GM12873 (cell line): ENCODE measurements at regions not wholly inside any gene's neighbourhood (a gene's known extent, or its start where the extent isn't known, plus 50 kb on each side); places are given as distances from the start of the nearest gene placed in this dataset.

Experiments used
- TF ChIP-seq, protein P1 (sequence below): IDR thresholded peaks from 2 replicates; pipeline ENCODE4 v1.5.1; 2012; ENCODE audit warnings: low read depth, mild to moderate bottlenecking, moderate library complexity, low read length, control low read depth; ENCODE audit not compliant: insufficient read depth; ENCODE audit errors: missing control alignments

DNA sequence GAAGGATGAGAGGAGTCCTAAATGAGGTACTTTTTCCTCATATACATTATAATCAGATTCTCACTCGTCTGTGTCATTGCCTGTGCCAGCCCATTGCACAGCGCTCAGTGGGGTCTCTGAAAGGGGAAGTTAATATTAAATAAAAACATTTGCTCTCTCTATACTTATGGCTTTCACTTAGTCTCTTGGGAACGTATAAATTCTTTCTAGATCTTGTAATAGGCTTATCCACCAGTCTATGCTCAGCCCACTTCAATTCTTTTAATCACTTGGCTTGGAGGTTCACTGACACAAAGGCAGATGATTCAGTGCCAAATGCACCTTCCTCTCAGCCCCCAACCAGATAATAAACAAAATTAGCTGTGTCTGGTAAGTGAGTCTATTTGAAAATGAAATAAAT lies 164.3 kb upstream of the OGFRL1 start:
- TF ChIP-seq, protein P1, sequence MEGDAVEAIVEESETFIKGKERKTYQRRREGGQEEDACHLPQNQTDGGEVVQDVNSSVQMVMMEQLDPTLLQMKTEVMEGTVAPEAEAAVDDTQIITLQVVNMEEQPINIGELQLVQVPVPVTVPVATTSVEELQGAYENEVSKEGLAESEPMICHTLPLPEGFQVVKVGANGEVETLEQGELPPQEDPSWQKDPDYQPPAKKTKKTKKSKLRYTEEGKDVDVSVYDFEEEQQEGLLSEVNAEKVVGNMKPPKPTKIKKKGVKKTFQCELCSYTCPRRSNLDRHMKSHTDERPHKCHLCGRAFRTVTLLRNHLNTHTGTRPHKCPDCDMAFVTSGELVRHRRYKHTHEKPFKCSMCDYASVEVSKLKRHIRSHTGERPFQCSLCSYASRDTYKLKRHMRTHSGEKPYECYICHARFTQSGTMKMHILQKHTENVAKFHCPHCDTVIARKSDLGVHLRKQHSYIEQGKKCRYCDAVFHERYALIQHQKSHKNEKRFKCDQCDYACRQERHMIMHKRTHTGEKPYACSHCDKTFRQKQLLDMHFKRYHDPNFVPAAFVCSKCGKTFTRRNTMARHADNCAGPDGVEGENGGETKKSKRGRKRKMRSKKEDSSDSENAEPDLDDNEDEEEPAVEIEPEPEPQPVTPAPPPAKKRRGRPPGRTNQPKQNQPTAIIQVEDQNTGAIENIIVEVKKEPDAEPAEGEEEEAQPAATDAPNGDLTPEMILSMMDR, result no peak

DNA sequence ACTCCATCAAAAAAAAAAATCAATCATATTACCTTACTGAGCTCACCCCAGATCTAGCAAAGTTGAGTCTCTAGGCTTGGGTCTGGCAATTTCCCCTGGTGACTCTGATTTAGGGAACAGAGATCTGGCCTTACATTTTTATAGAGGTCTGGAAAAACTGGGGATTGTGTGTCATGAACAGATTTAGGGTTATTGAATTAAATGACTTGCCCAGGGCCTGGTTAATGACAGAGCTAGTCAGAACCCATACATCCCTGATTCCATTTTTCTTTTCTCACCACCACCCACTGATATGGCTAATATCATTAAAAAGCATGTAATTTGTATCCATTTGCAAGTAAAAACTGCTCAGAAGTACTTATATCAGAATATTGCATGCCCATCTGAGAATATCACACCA lies 163.4 kb upstream of the OGFRL1 start:
- TF ChIP-seq, protein P1, result no peak

DNA sequence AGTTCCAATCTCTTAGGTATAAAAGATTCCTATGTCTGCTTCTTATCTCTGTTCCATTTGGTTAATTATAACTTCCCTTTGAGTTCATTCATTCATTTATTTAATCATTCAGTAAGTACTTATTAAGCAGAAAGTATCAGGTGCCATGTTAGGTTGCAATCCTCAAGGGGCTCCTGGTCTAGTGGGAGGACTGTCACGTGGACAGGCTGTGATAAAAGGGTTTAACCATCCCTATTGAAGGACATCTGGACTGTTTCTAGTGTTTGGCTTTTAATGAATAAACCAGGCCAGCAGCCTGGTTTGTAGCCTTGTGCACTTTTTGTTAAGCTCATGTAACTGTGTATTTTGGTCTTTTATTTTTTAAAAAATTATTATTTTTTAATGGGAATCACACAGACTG lies 162.1 kb upstream of the OGFRL1 start:
- TF ChIP-seq, protein P1, result no peak

DNA sequence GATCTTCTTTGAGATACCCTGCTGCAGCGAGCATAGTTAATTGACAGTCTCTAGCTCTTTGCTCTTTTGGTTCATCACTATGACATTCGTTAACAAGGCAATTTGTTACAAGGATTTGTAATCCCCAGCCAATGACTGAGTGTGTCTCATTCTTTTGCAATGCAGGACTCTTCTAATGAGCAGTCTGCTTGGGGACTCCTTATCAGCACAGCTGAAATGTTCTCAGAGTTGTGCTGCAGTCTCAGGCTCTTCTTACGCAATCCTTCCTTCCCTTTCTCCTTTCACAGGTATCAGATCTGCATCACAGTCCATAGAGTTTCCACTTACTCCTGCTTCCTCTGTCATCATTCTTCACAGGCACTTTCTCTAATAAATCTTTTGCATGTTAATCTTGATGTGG lies 161.2 kb upstream of the OGFRL1 start:
- TF ChIP-seq, protein P1, result no peak

DNA sequence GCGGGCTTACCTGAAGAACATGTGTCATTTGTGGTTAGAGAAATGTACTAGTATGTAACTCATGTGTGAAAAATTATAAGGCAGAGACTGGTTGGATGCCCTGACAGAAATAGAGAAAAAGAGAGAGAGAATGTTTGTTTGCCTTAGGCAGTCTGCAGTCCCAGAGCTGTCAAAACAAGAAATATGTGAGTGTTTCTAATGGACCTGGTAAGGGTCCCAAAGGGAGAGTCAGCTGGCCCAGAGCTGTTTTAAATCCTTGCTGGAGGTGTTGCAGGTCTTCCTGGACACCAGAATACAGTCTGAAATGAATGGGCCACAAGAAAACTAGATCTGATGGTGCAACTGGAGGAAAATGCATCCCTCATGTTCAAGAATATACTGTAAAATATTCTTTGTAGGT lies 158.3 kb upstream of the OGFRL1 start:
- TF ChIP-seq, protein P1, result no peak

DNA sequence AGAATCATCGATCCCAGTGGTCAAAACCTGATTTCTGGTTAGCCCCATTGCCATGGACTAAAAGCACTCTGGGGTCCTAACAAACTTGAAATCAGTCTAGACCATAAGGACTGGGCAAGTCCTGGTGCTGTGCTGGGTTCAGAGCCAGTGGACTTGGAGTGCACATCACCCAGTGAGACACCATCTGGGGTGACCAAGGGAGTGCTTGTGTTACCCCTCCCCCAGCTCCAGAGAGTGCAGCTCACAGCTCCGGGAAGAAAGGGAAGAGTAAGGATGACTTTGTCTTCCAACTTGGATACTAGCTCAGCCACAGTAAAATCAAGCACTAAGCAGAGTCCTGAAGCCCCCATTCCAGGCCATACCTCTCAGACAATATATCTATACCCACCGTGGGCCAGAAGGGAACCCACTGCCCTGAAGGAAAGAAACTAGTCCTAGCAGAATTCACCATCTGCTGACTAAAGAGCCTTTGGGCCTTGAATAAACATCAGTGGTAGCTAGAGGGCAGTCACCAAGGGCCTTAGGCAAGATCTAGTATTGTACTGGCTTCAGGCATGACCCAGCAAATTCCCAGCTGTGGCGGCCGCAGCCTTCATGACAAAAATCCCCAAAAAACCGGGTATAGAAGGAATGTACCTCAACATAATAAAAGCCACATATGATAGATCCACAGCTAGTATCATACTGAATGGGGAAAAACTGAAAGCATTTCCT lies 153.5 kb upstream of the OGFRL1 start:
- TF ChIP-seq, protein P1, result no peak

DNA sequence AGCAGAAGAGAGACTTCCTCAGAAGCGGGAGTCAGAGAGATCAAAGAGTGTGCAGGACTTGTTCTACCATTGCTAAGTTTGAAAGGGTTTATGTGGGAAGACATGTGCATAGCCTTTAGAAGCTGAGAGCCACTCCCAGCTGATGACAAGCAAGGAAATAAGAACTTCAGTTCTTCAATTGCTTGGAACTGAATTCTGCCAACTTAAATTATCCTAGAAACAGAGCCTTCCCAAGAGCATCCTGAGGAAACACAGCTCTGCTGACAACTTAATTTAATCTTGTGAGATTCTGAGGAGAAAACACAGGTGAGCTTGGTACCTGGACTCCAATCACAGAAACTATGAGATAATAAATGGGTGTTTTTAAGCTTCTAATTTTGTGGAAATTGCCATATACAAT lies 150.6 kb upstream of the OGFRL1 start:
- TF ChIP-seq, protein P1, result no peak
